IPS-18a (cell line): ENCODE measurements at regions not wholly inside any gene's neighbourhood (a gene's known extent, or its start where the extent isn't known, plus 50 kb on each side); places are given as distances from the start of the nearest gene placed in this dataset.

ENCODE experiments used
- H3K27ac ChIP-seq: one replicate; pipeline ENCODE4 v1.5.1; 2013; ENCODE audit warnings: low read length
- H3K27me3 ChIP-seq: one replicate; pipeline ENCODE4 v1.6.1; 2013; ENCODE audit warnings: mild to moderate bottlenecking, low read length; ENCODE audit not compliant: control insufficient read depth, insufficient read depth
- H3K36me3 ChIP-seq: one replicate; pipeline ENCODE4 v1.6.1; 2013; ENCODE audit warnings: low read depth, low read length; ENCODE audit not compliant: control insufficient read depth
- H3K4me1 ChIP-seq: one replicate; pipeline ENCODE4 v1.6.1; 2013; ENCODE audit warnings: low read depth, low read length; ENCODE audit not compliant: control insufficient read depth
- H3K4me3 ChIP-seq: one replicate; pipeline ENCODE4 v1.5.1; 2013; ENCODE audit warnings: low read length
- H3K9ac ChIP-seq: one replicate; pipeline ENCODE4 v1.6.1; 2013; ENCODE audit warnings: mild to moderate bottlenecking, low read length, moderate library complexity
- H3K9me3 ChIP-seq: one replicate; pipeline ENCODE4 v1.6.1; 2013; ENCODE audit warnings: low read depth, low read length; ENCODE audit not compliant: control insufficient read depth

- no peak overlapping the region for H3K4me3 ChIP-seq
- H3K9me3 ChIP-seq = no peaks in the 10 kb centered on the region
- no peaks in the 10 kb centered on the region for H3K36me3 ChIP-seq
- no peak overlapping the region for H3K9ac ChIP-seq
- no peaks in the 10 kb centered on the region for H3K4me1 ChIP-seq
- H3K27ac ChIP-seq = no peak overlapping the region
- H3K27me3 ChIP-seq = no peaks in the 10 kb centered on the region
Measured at GRCh38 chr20:17849901-17850683, 118.5 kb downstream of the SNX5 start.

GRCh38 chr20:17849138-17849900, 119.3 kb downstream of the SNX5 start:
- Histone ChIP-seq H3K4me3 (no peak overlapping the region), H3K27ac (no peak overlapping the region), H3K27me3 (no peaks in the 10 kb centered on the region), H3K4me1 (no peaks in the 10 kb centered on the region), H3K9ac (no peak overlapping the region), H3K36me3 (no peaks in the 10 kb centered on the region), H3K9me3 (no peaks in the 10 kb centered on the region)

DNA sequence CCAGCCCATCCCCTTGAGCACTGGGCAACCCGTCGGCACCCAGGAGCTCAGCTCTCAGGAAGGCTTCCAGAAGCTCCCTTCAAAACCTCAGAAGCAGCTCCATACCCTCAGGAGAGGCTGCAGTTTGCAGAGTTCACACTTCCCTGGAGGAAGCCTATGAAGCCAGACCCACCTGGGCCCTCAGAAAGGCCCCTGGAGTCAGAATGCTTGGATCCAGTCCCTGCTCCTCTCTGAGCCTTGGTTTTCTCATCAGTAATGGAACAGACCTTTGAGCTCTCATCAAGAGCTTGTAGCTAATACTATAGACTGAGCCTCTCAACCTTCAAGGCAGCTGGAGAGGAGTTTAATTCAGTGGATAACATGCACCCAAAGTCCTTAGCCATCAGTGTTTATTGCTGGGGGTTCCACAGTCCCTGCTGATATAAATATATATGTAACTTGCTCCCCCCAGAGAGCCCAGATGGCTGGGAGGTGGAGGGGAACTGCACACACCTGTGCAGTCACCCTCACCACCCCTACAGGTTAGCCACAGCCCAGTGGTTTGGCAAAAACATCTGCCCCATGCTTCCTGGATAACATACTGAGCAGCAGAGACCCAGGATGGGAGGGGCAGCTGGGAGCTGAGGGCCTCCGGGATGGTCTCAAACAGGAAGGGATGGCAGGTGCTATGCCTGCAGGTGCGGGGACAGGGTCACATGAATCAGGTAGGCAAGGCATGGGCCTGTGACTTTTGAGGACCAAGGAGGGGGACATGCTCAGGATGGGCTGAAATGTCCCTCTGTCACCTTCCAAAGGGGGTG, 120.1 kb downstream of the SNX5 start:
- H3K9me3 ChIP-seq = no peaks in the 10 kb centered on the region
- H3K4me1 ChIP-seq = no peaks in the 10 kb centered on the region
- H3K27ac ChIP-seq = no peak overlapping the region
- no peaks in the 10 kb centered on the region for H3K36me3 ChIP-seq
- H3K4me3 ChIP-seq = no peak overlapping the region
- no peak overlapping the region for H3K9ac ChIP-seq
- no peaks in the 10 kb centered on the region for H3K27me3 ChIP-seq

DNA sequence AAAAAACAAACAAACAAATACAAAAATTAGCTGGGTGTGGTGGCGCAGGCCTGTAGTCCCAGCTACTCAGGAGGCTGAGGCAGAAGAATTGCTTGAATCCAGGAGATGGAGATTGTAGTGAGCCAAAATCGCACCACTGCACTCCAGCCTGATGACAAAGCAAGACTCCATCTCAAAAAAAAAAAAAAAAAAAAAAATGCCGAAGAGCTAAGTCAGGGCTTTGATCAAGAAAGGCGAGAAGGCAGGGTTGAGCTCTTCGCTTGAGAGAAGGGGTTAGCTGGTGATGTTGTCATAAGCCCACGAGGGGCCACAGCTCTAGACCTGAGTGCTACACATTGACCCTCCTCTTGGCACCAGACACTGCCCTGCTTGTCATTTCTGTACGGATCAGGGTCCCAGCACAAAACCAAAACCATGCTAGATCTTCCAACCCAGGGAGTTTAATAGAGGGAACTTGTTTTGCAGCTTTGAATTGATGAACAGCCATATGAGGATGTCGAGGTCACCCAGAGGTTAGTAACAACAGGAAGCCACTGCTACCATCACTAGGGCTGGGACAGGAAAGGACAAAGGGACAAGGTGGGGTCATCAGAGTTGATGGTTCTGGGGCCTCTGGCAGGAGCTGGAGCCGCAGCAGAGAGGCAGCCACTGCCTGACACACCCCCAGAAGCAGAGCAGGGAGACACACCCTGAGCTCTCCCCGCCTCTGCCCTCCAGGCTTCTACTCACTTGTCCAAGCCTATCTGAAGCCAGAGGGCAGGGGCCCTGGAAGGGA, 122.7 kb downstream of the SNX5 start:
- Histone ChIP-seq H3K4me3 (no peak overlapping the region), H3K9ac (no peak overlapping the region), H3K27me3 (no peaks in the 10 kb centered on the region)

GRCh38 chr20:17844549-17845298, 123.9 kb downstream of the SNX5 start:
- no peaks in the 10 kb centered on the region for H3K36me3 ChIP-seq
- no peaks in the 10 kb centered on the region for H3K9me3 ChIP-seq
- no peaks in the 10 kb centered on the region for H3K27me3 ChIP-seq
- H3K27ac ChIP-seq = no peak overlapping the region
- no peak overlapping the region for H3K9ac ChIP-seq
- H3K4me1 ChIP-seq = no peaks in the 10 kb centered on the region
- no peak overlapping the region for H3K4me3 ChIP-seq

More for the DNA sequence above, 122.7 kb downstream of the SNX5 start:
- H3K9me3 ChIP-seq = no peaks in the 10 kb centered on the region
- no peaks in the 10 kb centered on the region for H3K4me1 ChIP-seq
- no peak overlapping the region for H3K27ac ChIP-seq
- H3K36me3 ChIP-seq = no peaks in the 10 kb centered on the region

- no peaks in the 10 kb centered on the region for H3K9me3 ChIP-seq
- no peak overlapping the region for H3K4me3 ChIP-seq
- H3K27me3 ChIP-seq = no peaks in the 10 kb centered on the region
- H3K36me3 ChIP-seq = no peaks in the 10 kb centered on the region
- no peak overlapping the region for H3K27ac ChIP-seq
- no peaks in the 10 kb centered on the region for H3K4me1 ChIP-seq
- H3K9ac ChIP-seq = no peak overlapping the region
Measured at GRCh38 chr20:17844133-17844429, 124.5 kb downstream of the SNX5 start.

DNA sequence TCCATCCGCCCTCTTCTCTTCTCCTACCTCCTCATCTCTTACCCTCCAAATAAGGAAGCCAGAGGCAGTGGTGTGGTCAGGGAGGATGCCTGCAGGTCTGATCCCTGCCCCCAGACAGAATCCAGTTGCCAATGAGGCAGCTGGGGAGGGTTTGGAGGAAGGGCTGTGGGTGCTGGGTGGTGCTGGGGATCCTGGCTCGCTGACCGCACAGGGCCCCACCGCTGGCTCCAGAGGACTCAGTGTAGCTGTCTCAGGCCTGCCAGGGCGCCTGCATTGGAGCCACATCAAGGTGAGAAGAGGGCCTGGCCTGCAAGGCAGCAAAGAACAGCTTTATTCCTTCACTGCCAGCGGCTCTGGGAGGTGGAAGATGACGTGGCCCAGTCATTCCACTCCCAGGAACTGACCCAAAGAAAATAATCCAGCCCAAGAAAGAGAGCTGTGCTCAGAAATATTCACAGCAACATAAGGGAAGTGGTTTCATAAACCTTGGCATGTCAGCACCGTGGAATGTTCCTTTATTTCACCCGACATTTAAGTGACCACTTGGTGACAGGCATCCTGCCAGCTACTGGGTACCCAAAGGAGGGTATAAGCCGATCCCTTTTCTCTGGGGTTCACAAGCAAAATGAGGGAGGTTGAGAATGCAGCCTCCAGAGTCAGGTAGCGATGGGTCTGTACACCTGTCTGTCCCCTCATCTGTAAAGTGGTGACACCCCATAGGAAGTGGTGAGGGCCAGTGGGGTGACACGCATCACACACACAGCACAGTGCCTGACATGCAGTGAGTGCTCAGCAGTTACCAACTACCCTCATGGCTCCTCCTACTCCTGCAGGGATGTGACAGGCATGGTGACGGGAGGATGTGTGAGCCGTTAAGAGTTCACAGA, 125.1 kb downstream of the SNX5 start:
- Histone ChIP-seq H3K36me3 (no peaks in the 10 kb centered on the region), H3K4me1 (no peaks in the 10 kb centered on the region), H3K9ac (no peak overlapping the region), H3K4me3 (no peak overlapping the region), H3K27me3 (no peaks in the 10 kb centered on the region), H3K9me3 (no peaks in the 10 kb centered on the region), H3K27ac (no peak overlapping the region)

- H3K4me1 ChIP-seq = peaks cover 6% of the 10 kb centered on the region
- no peak overlapping the region for H3K27ac ChIP-seq
- H3K27me3 ChIP-seq = no peaks in the 10 kb centered on the region
- no peaks in the 10 kb centered on the region for H3K36me3 ChIP-seq
- no peaks in the 10 kb centered on the region for H3K9me3 ChIP-seq
- no peak overlapping the region for H3K9ac ChIP-seq
- H3K4me3 ChIP-seq = no peak overlapping the region
Measured at GRCh38 chr20:17841751-17842215, 126.8 kb downstream of the SNX5 start.

- Histone ChIP-seq H3K9me3 (no peaks in the 10 kb centered on the region), H3K36me3 (no peaks in the 10 kb centered on the region), H3K4me1 (peaks cover 13% of the 10 kb centered on the region), H3K4me3 (no peak overlapping the region), H3K27me3 (no peaks in the 10 kb centered on the region), H3K27ac (no peak overlapping the region), H3K9ac (no peak overlapping the region)
Measured at GRCh38 chr20:17840423-17840822, 128.2 kb downstream of the SNX5 start.

- H3K4me3 ChIP-seq = no peak overlapping the region
- no peak overlapping the region for H3K9ac ChIP-seq
- no peaks in the 10 kb centered on the region for H3K9me3 ChIP-seq
- H3K36me3 ChIP-seq = no peaks in the 10 kb centered on the region
- H3K27me3 ChIP-seq = no peaks in the 10 kb centered on the region
- H3K27ac ChIP-seq = no peak overlapping the region
- peaks cover 13% of the 10 kb centered on the region for H3K4me1 ChIP-seq
Measured at GRCh38 chr20:17838921-17839320, 129.7 kb downstream of the SNX5 start.
